ENCODE measurements at regions not wholly inside any gene's neighbourhood (a gene's known extent, or its start where the extent isn't known, plus 50 kb on each side); places are given as distances from the start of the nearest gene placed in this dataset.

DNA sequence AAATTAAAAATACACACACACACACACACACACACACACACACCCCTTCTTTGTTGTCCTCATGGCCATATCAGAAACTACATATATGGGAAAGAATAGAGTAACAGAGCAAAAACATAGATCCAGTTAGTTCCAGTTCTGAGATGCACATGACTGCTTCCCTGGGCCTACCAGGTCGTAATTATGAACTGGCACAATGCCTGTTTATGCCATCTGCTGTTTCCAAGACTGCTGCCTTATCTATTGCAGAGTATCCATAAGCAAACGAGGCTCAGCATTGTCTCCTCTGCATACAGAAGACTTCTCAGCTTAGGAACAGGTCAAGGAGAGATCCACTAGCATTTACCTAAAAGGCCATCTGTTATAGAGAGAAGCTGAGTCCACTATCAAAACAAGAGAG is 789.0 kb downstream of the TECRL start:
- no peak for DNase-seq (ENCODE audit: low spot score)

DNA sequence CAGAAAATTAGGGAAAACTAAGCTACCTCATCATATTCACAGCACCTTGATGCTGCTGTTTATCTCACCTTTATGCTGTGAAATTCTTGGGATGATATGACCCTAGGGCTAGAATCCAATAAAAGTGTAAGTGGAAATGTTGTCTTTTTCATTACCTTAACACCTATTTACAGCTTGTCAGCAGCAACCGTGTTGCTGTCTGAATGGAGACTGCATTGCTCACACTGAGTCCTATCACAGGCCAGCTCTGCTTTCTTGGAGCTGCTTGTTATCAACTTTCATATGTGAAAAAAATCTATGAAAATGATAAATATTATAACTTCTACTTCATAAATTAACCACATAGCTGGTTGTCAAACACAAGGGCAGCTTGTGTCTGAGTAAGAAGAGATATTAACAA is 789.5 kb downstream of the TECRL start:
- DNase-seq (ENCODE audit: low spot score): no peak

DNA sequence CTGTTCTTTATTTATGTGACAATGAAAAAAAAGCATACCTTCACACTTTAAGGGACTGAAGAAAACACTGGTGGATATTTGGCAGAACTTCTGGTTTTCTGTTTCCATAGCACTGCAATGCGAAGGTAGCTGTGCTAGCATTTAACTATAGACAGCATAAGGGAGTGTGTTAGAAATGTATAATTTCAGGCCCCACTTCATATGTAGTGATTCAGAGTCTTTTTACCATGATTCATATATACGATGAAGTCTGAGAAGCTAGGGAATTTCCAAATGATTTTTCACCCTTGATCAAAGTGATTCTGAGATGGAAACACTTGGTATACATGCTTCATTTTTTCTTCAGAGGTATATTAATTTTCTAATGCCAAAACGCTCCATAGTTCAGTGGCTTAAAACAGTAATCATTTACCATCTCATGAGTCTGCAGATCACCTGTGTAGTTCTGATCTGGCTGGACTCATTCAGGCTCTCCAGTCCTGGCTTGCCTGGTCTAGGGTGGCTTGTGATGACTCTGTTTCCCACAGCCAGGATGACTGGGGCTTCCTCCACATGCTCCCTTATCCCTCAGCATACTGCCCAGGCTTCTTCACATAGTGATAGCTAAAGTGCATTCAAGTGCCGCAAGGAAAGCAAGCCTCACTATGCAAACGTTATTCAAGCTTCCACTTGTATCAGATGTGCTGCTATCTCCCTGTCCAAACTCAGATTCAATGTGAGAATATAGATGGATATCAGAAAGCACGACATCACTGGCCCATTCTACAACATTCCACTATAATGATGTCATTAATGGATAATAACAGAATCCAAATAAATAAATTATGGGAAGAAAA is 790.1 kb downstream of the TECRL start:
- DNase-seq (ENCODE audit: low spot score): no peak

DNA sequence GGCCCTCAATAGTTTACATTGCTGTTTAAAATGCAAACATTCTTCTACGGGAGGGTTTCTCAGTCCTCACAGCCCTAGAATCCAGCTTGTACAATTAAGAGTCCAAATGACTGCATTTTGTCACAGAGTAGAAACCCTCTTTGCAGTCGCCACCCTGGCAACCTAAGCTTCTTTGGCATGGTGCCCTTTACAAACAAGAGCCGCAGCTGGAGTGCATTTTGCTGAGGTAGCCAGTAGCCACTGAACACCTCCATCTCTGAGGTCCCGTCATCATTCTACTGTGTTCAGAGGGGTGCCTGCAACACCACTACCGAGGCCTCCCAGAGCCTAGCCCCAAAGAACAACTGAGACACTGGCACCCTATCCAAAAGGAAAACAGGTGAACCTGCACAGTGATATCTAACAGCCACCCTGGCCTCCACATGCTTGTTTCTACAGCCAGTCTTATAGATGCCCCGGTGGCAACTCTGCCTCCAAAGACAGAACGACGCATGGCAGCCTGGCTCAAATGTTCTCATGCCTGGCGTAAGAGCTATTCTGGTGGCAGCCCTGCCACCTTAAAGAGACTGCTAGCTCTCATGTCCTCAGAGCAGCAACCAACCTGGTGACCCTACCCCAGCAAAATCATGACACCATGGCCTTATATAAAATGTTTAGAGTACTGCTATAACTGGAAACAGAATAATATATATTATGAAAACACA is 801.9 kb downstream of the TECRL start:
- DNase-seq (ENCODE audit: low spot score): no peak

DNA sequence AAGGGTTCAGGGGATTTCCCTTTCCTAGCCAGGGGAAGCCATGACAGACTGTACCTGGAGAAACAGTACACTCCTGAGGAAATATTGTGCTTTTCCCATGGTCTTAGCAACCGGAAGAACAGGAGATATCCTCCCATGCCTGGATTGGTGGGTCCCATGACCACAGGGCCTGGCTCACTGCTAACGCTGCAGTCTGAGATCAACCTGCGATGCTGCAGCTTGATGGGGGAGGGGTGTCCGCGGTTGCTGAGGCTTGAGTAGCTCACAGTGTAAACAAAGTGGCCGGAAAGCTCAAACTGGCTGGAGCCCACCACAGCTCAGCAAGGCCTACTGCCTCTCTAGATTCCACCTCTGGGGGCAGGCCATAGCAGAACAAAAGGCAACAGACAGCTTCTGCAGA is 819.5 kb downstream of the TECRL start:
- DNase-seq (ENCODE audit: low spot score): no peak

DNA sequence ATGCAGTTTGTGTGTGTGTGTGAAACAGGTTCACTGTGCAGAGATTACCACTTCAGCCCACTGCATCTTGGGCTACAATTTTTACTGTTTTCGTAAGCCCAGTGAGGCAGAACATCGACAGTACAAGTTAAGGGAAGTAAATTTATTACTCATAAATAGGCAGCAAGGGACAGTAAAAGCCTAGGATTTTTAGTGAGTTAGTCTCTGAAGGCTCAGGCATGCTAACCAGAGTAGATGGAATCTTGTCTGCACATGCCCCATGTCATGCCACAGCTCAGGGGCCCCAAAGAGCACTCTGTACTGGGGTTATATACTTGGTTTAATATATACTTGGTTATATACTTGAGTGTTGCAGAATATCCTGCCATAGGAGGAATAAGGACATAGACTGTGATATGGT is 825.7 kb downstream of the TECRL start:
- no peak for DNase-seq (ENCODE audit: low spot score)

DNA sequence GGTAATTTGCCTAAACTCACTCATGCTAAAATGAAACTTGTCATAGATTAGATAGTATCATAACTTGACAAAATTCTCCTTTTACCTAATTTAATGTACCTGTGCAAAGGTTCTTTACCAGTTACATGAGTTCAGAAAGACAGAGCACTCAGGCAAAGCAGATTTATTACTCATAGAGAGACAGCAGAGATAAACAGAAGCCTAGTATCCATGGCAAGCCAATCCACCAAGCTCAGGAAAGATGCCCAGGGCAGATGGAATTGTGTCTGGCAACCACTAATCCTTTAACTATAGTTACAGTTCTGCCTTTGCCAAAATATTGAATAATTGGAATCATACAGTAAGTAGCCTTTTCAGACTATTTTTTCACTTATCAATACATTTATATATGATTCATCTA is 826.2 kb downstream of the TECRL start:
- DNase-seq (ENCODE audit: low spot score): no peak

DNA sequence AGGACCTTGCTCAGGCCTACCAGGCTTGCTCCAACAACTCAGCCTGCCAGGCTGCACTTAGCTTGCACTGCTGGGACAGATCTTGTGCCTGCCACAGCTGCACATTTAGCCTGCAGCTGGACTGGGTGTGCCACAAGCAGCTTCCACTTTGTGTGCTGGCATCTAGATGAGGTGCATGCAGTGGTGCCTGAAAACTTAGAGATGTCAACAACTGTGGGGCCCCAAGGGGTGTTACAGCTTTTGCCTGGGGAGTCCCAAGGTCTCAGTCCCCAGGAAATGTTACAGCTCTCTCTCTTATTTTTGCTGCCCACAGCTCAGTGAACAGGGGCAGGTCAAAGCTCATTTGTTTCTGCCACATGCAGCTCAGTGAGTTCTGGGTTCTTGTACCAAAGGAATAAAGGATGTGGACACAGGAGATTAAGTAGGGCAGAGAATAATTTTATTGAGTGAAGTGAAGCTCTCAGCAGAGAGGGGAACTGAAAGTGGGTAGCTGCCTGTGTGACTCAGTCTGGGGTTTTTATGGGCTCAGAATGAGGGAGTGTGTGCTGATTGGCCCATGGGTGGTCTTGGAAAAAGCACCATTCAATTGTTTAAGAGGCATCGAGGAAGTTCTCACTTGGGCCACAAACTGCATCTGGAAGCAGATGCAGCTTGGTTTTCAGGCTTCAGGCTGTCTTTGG is 828.3 kb downstream of the TECRL start:
- no peak for DNase-seq (ENCODE audit: low spot score)

DNA sequence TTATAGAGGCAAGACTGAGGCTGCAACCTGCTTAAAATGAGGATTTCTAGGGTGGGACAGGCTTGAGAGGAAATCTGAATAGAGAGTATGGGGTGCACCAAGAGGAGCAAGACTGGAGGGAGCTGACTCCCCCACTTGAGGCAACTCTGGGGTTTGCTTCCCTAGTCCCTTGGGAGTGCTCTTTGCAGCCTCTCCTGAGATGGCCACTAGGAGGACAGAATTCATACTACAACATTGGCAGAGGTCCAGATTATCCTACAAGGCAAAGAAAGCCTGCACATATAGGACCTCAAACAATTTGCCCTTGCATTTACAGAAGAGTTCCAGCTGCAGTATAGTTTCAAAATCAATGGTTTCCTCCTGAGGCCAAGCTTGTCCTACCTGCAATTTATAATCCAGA is 830.9 kb downstream of the TECRL start:
- no peak for DNase-seq (ENCODE audit: low spot score)

DNA sequence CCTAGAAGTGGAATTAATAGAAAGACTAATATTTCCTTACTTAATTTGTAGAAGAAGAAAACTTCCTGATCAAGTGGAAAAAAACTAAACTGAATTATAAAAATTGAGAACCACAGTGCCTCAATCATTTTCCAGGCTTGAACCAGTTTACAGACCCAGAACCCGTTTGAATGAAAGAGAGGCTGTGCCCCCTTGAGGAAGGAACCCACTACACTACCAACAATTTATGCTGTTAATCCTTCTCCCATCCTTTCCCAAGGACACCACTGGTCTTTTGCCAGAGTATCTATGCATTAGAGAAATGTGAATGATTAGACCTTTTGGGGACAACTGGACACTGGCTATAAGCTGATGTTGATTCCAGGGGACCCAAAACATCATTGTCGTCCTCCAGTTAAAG is 842.6 kb downstream of the TECRL start:
- DNase-seq (ENCODE audit: low spot score): no peak

DNA sequence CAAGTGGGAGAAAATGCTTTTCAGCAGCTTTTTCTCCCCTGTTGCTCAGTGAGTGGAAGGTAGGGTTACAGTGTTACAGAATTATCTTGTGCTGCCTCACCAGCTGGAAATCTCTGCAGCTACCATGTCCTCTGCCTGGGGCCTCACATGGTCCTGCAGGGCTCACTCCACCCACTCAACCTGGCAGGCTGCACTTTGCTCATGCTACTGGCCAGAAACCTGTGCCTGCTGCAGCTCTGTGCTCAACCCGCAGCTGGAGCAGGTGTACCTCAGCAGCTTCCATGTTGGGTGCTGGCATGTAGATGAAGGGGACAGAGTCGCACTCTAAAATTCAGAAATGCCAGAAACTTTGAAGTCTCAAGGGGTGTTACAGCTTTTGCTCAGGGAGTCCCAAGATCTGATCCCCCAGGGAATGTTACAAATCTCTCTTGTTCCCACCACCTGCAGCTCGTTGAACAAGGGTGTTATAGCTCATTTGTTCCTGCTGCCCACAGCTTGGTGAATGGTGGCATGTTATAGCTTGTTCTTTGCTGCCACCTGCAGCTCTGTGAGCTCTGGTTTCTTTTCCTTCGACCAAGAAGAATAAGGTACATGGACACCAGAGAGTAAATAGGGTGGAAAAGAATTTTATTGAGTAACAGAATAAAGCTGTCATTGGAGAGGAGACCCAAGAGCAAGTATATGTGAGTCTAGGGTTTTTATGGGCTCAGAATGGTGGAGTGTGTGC is 845.8 kb downstream of the TECRL start:
- no peak for DNase-seq (ENCODE audit: low spot score)

DNA sequence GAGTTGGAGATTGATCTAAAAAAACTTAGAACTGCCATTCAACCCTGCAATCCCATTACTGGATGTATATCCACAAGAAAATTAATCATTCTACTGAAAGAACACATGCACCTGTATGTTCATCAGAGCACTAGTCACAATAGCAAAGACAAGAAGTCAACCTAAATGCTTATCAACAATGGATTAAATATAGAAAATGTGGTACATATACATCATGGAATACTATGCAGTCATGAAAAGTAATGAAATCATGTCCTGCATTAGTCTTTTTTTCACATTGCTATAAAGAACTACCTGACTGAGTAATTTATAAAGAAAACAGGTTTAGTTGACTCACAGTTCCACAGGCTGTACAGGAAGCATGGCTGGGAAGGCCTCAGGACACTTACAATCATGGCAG is 850.5 kb downstream of the TECRL start:
- DNase-seq (ENCODE audit: low spot score): no peak

DNA sequence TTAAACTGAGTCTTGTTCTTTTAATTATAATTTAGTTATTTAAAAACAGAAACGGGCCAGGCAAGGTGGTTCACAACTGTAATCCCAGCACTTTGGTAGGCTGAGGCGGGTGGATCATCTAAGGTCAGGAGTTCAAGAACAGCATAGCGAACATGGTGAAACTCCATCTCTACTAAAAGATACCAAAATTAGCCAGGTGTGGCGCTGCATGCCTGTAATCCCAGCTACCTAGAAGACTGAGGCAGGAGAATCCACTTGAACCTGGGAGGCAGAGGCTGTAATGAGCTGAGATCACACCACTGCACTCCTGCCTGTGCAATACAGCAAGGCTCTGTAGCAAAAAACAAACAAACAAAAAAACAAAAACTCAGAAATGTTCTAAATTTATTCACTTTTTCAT is 852.9 kb downstream of the TECRL start:
- no peak for DNase-seq (ENCODE audit: low spot score)

DNA sequence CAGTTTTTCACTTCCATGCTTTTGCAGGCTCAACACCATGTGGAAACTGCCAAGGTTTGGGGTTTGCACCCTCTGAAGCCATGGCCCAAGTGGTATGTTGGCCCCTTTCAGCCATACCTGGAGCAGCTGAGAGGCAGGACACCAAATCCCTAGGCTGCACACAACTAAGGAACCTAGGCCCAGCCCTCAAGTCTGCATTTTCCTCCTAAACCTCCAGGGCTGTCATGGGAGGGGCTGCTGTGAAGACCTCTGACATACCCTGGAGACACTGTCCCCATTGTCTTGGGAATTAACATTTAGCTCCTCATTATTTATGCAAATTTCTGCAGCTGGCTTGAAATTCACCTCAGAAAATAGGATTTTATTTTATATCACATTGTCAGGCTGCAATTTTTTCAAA is 856.1 kb downstream of the TECRL start:
- DNase-seq (ENCODE audit: low spot score): no peak

DNA sequence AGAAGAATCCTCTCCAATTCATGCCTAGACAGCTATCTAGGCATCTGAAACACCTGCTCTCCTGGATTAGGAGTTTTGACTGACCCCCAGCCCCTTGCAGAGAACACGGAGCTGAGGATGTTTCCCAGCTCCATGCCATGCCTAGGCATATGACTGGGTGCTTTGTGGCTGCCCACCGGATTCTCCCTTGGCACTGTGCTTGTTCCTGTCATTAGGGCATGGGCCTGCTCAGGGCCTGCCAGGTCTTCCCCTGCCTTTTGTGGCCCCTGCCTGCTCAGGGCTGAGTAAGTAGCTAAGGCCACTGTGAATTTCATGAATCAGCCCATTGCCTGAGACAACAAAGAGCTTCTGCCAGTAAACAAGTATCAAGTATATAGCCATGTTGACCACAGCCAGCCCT is 867.4 kb downstream of the TECRL start:
- DNase-seq (ENCODE audit: low spot score): no peak

DNA sequence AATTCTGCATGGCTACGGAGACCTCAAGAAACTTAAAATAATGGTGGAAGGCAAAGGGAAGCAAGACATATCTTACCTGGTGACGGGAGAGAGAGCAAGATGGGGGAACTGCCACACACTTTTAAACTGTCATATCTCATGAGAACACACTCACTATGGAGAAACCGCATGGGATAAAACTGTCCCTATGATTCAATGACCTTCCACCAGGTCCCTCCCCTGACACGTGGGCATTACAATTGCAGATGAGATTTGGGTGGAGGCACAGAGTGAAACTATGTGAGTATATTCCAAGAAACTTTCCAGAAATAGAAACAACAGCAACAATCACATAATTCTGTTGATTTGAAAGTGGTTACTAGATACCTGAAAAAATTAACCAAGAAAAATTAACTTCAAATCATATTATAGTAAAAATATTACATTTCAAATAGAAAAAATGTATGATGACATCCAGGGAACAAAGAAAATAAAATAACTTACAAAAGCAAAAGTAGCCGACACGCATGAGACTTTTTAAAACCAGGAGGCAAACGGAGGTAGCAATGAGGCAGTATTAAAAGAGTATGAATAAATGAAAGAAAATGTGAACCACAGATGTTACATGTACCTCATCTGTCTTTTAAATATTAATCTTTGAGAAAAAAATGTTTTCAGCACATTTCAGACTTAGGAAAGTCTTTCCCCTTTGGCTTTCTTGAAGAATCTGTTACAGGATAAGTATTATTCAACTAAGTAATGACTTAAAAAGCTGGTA is 879.5 kb downstream of the TECRL start:
- no peak for DNase-seq (ENCODE audit: low spot score)

DNA sequence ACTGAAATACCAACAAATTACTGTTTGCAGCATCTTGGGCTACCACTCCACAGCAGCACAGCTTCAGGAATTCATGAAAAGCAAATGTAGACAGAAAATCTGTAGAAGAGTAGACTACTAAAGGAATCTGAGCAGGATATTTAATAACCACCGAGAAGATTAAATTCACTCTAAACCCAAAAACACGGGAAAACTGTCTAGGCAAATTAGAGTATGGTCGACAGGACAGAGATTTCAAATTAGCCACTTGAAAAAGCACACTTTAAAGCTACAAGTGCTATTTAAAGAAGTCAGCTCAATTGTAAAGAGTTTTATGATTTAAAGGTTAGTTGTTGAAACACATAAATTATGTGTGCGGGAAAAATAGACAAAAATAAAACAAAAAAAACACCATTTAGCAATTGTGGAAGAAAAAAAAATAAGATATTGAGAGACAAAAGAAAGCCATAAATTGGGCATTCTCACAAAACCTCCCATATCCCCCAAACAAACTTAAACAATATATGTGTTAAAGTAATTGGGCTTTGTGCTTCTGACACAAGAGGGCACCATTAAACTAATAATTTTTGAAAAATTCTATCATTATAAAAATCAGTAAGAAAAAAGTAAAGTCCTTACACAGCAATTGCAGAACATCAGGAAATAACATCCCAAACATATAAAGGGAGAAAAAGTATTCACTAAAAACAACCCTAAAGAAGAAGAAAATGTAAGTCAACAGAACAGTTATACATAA is 880.8 kb downstream of the TECRL start:
- DNase-seq (ENCODE audit: low spot score): no peak

DNA sequence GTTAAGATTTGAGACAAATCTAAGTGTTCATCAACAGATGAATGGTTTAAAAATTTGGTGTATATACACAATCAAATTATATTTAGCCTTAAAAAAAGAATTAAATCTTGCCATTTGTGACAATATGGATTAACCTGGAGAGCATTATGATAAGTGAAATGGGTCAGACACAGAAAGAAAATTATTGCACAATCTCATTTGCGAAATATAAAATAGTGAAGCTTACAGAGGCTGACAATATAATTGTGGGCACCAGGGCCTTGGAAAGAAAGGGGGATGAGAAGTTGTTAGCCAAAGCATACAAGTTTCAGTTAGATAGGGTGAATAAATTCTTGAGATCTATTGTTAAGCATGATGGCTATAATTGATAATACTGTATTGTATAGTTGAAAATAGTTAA is 883.0 kb downstream of the TECRL start:
- no peak for DNase-seq (ENCODE audit: low spot score)

DNA sequence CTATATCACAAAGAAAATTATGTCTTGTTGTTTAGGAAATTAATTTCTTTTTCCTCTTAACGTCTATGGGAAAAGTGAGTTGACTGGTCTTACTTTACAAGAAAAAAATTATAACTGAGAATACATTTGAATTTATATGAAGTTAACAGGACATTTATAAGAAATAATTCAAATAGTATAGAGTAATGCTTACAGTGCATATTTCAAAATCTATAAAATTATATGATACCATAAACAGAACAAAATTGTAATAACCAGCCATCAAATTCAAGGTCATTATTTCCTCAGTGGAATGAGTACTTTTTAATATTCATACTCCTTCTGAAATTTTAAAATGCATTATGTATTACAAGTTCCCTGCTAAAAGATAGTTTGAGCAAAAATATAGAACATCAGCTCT is 884.5 kb downstream of the TECRL start:
- DNase-seq (ENCODE audit: low spot score): no peak

DNA sequence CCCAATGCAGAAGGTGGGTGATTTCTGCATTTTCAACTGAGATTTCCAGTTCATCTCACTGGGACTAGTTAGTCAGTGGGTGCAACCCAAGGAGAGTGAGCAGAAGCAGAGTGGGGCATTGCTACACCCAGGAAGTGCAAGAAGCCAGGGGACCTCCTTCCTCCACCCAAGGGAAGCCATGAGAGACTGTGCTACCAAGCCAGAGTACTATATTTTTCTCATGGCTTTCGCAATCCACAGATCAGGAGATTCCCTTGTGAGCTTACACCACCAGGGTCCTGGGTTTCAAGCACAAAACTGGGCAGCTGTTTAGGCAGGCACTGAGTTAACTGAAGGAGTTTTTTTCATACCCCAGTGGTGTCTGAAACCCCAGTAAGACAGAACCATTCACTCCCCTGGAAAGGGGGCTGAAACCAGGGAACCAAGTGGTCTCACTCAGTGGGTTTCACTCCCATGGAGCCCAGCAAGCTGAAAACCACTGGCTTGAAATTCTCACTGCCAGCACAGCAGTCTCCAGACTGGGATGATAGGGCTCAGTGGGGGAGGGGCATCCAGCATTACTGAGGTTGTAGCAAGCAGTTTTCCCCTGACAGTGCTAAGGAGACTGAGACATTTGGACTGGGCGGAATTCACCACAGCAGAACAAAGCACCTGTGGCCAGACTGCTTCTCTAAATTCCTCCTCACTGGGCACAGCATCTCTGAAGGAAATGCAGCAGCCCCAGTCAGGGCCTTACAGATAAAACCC is 903.4 kb downstream of the TECRL start:
- no peak for DNase-seq (ENCODE audit: low spot score)
